PC-9 (cell line): ENCODE measurements at regions not wholly inside any gene's neighbourhood (a gene's known extent, or its start where the extent isn't known, plus 50 kb on each side); places are given as distances from the start of the nearest gene placed in this dataset.

Experiments used
- BruUV-seq: library from RNA; stranded (reverse); fragments of 400-500 nt; replicated peaks from 2 replicates; lab custom pipeline; 2021; lab: Mats Ljungman, UMichigan
- CTCF ChIA-PET: fragments of 300-600 bp; sonication (Branson Sonifier 250); formaldehyde crosslinking; loops from one replicate; lab custom pipeline; 2022; ENCODE audit warnings: antibody characterized with exemption; lab: Charles Lee
- POLR2A ChIA-PET: fragments of 300-600 bp; sonication (Branson Sonifier 250); formaldehyde crosslinking; loops from one replicate; lab custom pipeline; 2022; ENCODE audit warnings: antibody characterized with exemption; ENCODE audit not compliant: unreplicated experiment; lab: Charles Lee
- DNase-seq, 2 experiments: peaks; one replicate each; pipeline versions ENCODE4 v3.0.0 to v3.0.0-alpha.2; 2015 to 2022; ENCODE audit warnings: mixed read lengths in 1 of 2
- H2AFZ ChIP-seq: fragments of 200-600 bp; sonication (generic); 2 replicates; pipeline ENCODE4 v1.8.1; 2017; ENCODE audit warnings: antibody characterized with exemption
- H3F3A ChIP-seq: fragments of 200-600 bp; sonication (generic); 2 replicates; pipeline ENCODE4 v1.8.1; 2017; ENCODE audit warnings: antibody characterized with exemption, mild to moderate bottlenecking, low read depth; ENCODE audit not compliant: insufficient read depth
- H3K27ac ChIP-seq: fragments of 200-600 bp; sonication (generic); 2 replicates; pipeline ENCODE4 v1.6.1; 2016; ENCODE audit warnings: mixed run types
- H3K27me3 ChIP-seq: fragments of 200-600 bp; sonication (generic); 2 replicates; pipeline ENCODE4 v1.6.1; 2016; ENCODE audit warnings: low read depth, mixed run types; ENCODE audit not compliant: insufficient read depth
- H3K36me3 ChIP-seq: fragments of 200-600 bp; sonication (generic); 2 replicates; pipeline ENCODE4 v1.6.1; 2016; ENCODE audit warnings: low read depth, mixed run types
- H3K4me1 ChIP-seq: fragments of 200-600 bp; sonication (generic); replicated peaks from 2 replicates; pipeline ENCODE4 v1.6.1; 2016; ENCODE audit warnings: mixed run types; ENCODE audit not compliant: insufficient read depth
- H3K4me2 ChIP-seq: fragments of 200-600 bp; sonication (generic); 2 replicates; pipeline ENCODE4 v1.6.1; 2017; ENCODE audit warnings: mixed run types
- H3K4me3 ChIP-seq: fragments of 200-600 bp; sonication (generic); 2 replicates; pipeline ENCODE4 v1.6.1; 2016; ENCODE audit warnings: mixed run types
- H3K79me2 ChIP-seq: fragments of 200-600 bp; sonication (generic); 2 replicates; pipeline ENCODE4 v1.6.1; 2017; ENCODE audit warnings: low read depth, mixed run types
- H3K9me2 ChIP-seq: fragments of 200-600 bp; sonication (generic); 2 replicates; pipeline ENCODE4 v1.8.1; 2017; ENCODE audit warnings: mild to moderate bottlenecking; ENCODE audit not compliant: insufficient read depth
- H3K9me3 ChIP-seq: fragments of 200-600 bp; sonication (generic); 2 replicates; pipeline ENCODE4 v1.8.1; 2016; ENCODE audit warnings: low read depth; ENCODE audit not compliant: insufficient read depth
- H4K20me1 ChIP-seq: fragments of 200-600 bp; sonication (generic); 2 replicates; pipeline ENCODE4 v1.8.1; 2017; ENCODE audit not compliant: insufficient read depth
- CTCF ChIP-seq: fragments of 200-600 bp; sonication (generic); conservative IDR thresholded peaks from 2 replicates; pipeline ENCODE4 v1.6.1; 2017; ENCODE audit warnings: mixed run types, antibody characterized with exemption, mild to moderate bottlenecking, moderate library complexity
- EZH2 ChIP-seq: fragments of 200-600 bp; sonication (generic); IDR thresholded peaks from 2 replicates; pipeline ENCODE4 v1.8.0; 2017; ENCODE audit warnings: antibody characterized with exemption, low read depth
- intact Hi-C: fragments of 100-400 bp; cut with micrococcal nuclease; formaldehyde crosslinking; loops from one replicate; pipeline ENCODE4 v1.10.0; 2022; ENCODE audit not compliant: unreplicated experiment

GRCh38 chr21:15324542-15324941 is 259.7 kb upstream of the NRIP1 start:
- CTCF ChIA-PET = no interaction called here
- no peaks in the 10 kb centered on the region for H4K20me1 ChIP-seq
- H3K36me3 ChIP-seq = no peaks in the 10 kb centered on the region
- H3F3A ChIP-seq = no peaks in the 10 kb centered on the region
- no peak overlapping the region for H3K4me2 ChIP-seq
- intact Hi-C loops = no loop called here
- H3K9me3 ChIP-seq = no peaks in the 10 kb centered on the region
- no peak overlapping the region for H3K27ac ChIP-seq
- H3K4me3 ChIP-seq = no peak overlapping the region
- H2AFZ ChIP-seq = no peak overlapping the region
- no TSS peak for BruUV-seq
- POLR2A ChIA-PET = no interaction called here
- no peak for TF ChIP-seq CTCF
- TF ChIP-seq EZH2 = no peak
- H3K79me2 ChIP-seq = no peaks in the 10 kb centered on the region
- no peaks in the 10 kb centered on the region for H3K4me1 ChIP-seq
- no peaks in the 10 kb centered on the region for H3K27me3 ChIP-seq
- no peaks in the 10 kb centered on the region for H3K9me2 ChIP-seq
- no peak for DNase-seq

DNA sequence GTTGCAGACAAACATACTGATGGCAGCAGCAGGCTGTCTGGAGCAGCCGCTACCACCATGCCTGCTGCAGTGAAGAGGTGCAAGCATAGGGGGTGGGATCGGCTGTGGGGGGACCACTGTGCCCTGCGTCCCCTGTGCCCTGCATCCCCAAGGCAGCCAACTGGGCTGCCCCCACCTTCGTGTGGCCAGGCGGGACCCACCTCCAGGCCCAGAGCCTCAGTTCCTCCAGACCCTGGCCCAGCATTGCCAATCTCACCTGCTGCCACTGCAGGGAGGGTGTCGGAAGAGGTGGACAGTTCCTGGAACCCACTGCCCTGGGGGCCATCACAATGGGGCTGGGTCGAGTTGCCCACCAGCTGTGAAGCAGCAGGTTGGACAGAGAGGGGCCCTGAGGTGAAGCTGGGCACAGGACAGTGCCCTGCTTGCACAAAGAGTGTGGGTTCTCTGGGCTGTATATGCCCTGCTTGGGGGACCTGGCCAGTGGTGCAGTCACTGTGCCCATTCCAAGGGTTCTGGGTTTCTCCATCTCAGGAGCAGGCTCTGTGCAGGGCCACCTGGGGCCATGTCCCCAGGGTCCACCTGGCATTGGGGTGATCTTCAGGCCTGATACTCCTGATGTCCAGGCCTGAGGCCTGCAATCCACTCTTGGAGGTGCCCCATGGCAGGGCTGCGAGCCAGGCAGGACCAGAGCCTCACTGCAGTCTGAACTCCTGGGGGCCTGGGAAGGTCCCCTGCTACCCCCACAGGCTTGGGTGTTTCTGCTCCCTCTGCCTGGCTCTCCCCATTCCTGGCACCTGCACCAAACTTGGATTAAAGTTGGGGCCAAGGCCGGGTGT is 261.4 kb upstream of the NRIP1 start:
- H3K9me2 ChIP-seq = no peaks in the 10 kb centered on the region
- H2AFZ ChIP-seq = no peak overlapping the region
- no peak for DNase-seq
- no peak overlapping the region for H3K4me3 ChIP-seq
- no peaks in the 10 kb centered on the region for H3K9me3 ChIP-seq
- H4K20me1 ChIP-seq = no peaks in the 10 kb centered on the region
- TF ChIP-seq EZH2 (no peak), CTCF (no peak)
- H3K27ac ChIP-seq = no peak overlapping the region
- BruUV-seq = no TSS peak
- intact Hi-C loops = no loop called here
- ChIA-PET CTCF (no interaction called here), POLR2A (no interaction called here)
- H3K27me3 ChIP-seq = no peaks in the 10 kb centered on the region
- no peaks in the 10 kb centered on the region for H3K4me1 ChIP-seq
- no peaks in the 10 kb centered on the region for H3F3A ChIP-seq
- no peaks in the 10 kb centered on the region for H3K36me3 ChIP-seq
- no peak overlapping the region for H3K4me2 ChIP-seq
- H3K79me2 ChIP-seq = no peaks in the 10 kb centered on the region

- no peaks in the 10 kb centered on the region for H3K4me1 ChIP-seq
- no peaks in the 10 kb centered on the region for H3F3A ChIP-seq
- TF ChIP-seq CTCF (no peak), EZH2 (no peak)
- intact Hi-C loops = no loop called here
- no peak overlapping the region for H2AFZ ChIP-seq
- no peaks in the 10 kb centered on the region for H3K9me3 ChIP-seq
- no peaks in the 10 kb centered on the region for H3K27me3 ChIP-seq
- H3K36me3 ChIP-seq = no peaks in the 10 kb centered on the region
- CTCF ChIA-PET = interaction anchor here (0.6 kb wide), 1 partner anchor 28 kb away, joined by 3 read pairs; no protein-coding TSS in a partner anchor
- POLR2A ChIA-PET = no interaction called here
- no peaks in the 10 kb centered on the region for H4K20me1 ChIP-seq
- no peaks in the 10 kb centered on the region for H3K79me2 ChIP-seq
- no peak overlapping the region for H3K27ac ChIP-seq
- BruUV-seq = no TSS peak
- H3K4me3 ChIP-seq = no peak overlapping the region
- H3K4me2 ChIP-seq = no peak overlapping the region
- no peak for DNase-seq
- H3K9me2 ChIP-seq = no peaks in the 10 kb centered on the region
These were observed 263.0 kb upstream of the NRIP1 start for GRCh38 chr21:15327637-15328265.
